Endothelial cell of umbilical vein (primary cell): ENCODE measurements at regions not wholly inside any gene's neighbourhood (a gene's known extent, or its start where the extent isn't known, plus 50 kb on each side); places are given as distances from the start of the nearest gene placed in this dataset.

Source experiments
- BruUV-seq: library from RNA; stranded (reverse); fragments of 400-500 nt; replicated peaks from 2 replicates; lab custom pipeline; 2021; lab: Mats Ljungman, UMichigan
- CTCF ChIA-PET: fragments of 300-600, 350-600 bp; sonication (Branson Sonifier 250); formaldehyde crosslinking; loops from one replicate; lab custom pipeline; 2021; ENCODE audit warnings: antibody characterized with exemption, inconsistent platforms; lab: Charles Lee
- POLR2A ChIA-PET: fragments of 300-600, 350-600 bp; sonication (Branson Sonifier 250); formaldehyde crosslinking; loops from one replicate; lab custom pipeline; 2021; ENCODE audit warnings: antibody characterized with exemption, inconsistent platforms; lab: Charles Lee
- DNase-seq: peaks from one replicate; pipeline ENCODE4 v3.0.0-alpha.2; 2011; ENCODE audit warnings: low read depth, low spot score
- FAIRE-seq: peaks from 2 replicates; lab custom pipeline; 2011; peaks lifted over from hg19 to GRCh38; lab: Jason Lieb, UNC
- H2AFZ ChIP-seq: 2 replicates; pipeline ENCODE4 v1.6.0; 2012; ENCODE audit warnings: low read depth, low read length, control low read depth, inconsistent platforms
- H3K27ac ChIP-seq: 2 replicates; pipeline ENCODE4 v1.5.1; 2011; ENCODE audit warnings: low read depth, mild to moderate bottlenecking, control low read depth, low read length, moderate library complexity; ENCODE audit not compliant: insufficient read depth
- H3K27me3 ChIP-seq, 2 experiments: 2 replicates each; pipeline versions ENCODE4 v1.6.0 to v1.6.1; 2011; ENCODE audit warnings: low read length in 2 of 2, mixed read lengths in 1 of 2; ENCODE audit not compliant: control insufficient read depth in 2 of 2, insufficient read depth in 2 of 2
- H3K36me3 ChIP-seq, 2 experiments: 2 replicates in 1 of 2; 3 replicates in 1 of 2; pipeline ENCODE4 v1.5.1; 2011; ENCODE audit warnings: low read length in 2 of 2, mild to moderate bottlenecking in 1 of 2, moderate library complexity in 1 of 2; ENCODE audit not compliant: control insufficient read depth in 2 of 2, insufficient read depth in 2 of 2; ENCODE audit errors: extremely low read depth in 1 of 2
- H3K4me1 ChIP-seq: 3 replicates; pipeline ENCODE4 v1.5.1; 2011; ENCODE audit warnings: mild to moderate bottlenecking, low read length; ENCODE audit not compliant: control insufficient read depth, insufficient read depth; ENCODE audit errors: extremely low read depth
- H3K4me2 ChIP-seq: 2 replicates; pipeline ENCODE4 v1.6.1; 2011; ENCODE audit warnings: low read length, control low read depth, mixed read lengths; ENCODE audit not compliant: insufficient read depth
- H3K4me3 ChIP-seq, 3 experiments: fragments of 200-600 bp in 1 of 3; sonication (generic), shearing (Covaris generic) in 1 of 3; replicated peaks in 1 of 3; 2 replicates each; pipeline ENCODE4 v1.5.1; 2011 to 2016; ENCODE audit warnings: control low read depth in 3 of 3, low read length in 3 of 3, mild to moderate bottlenecking in 2 of 3, inconsistent platforms in 1 of 3, low read depth in 1 of 3, moderate library complexity in 1 of 3; ENCODE audit not compliant: insufficient read depth in 1 of 3
- H3K79me2 ChIP-seq: 2 replicates; pipeline ENCODE4 v1.6.0; 2012; ENCODE audit warnings: low read length, inconsistent platforms; ENCODE audit not compliant: control insufficient read depth, insufficient read depth
- H3K9ac ChIP-seq: replicated peaks from 2 replicates; pipeline ENCODE3; 2011; ENCODE audit warnings: low read length, control low read depth; ENCODE audit not compliant: insufficient read depth; ENCODE audit errors: extremely low read depth
- H3K9me1 ChIP-seq: replicated peaks from 3 replicates; pipeline ENCODE4 v1.6.0; 2011; ENCODE audit warnings: mild to moderate bottlenecking, low read length; ENCODE audit not compliant: control insufficient read depth, insufficient read depth; ENCODE audit errors: extremely low read depth
- H3K9me3 ChIP-seq: replicated peaks from 2 replicates; pipeline ENCODE4 v1.5.1; 2012; ENCODE audit warnings: low read length, inconsistent platforms; ENCODE audit not compliant: control insufficient read depth, insufficient read depth
- H4K20me1 ChIP-seq: replicated peaks from 2 replicates; pipeline ENCODE3; 2011; ENCODE audit warnings: mild to moderate bottlenecking, low read length; ENCODE audit not compliant: control insufficient read depth, insufficient read depth; ENCODE audit errors: extremely low read depth
- EZH2 ChIP-seq: IDR thresholded peaks from 2 replicates; pipeline ENCODE4 v1.6.1; 2012; ENCODE audit warnings: borderline replicate concordance, low read depth, mild to moderate bottlenecking, moderate library complexity, low read length, inconsistent platforms; ENCODE audit not compliant: severe bottlenecking
- FOS ChIP-seq: IDR thresholded peaks from 2 replicates; pipeline ENCODE4 v1.6.1; 2011; ENCODE audit warnings: mild to moderate bottlenecking, low read length, moderate library complexity, borderline replicate concordance; ENCODE audit not compliant: insufficient read depth
- GATA2 ChIP-seq: IDR thresholded peaks from 2 replicates; pipeline ENCODE4 v1.7.0; 2011; ENCODE audit warnings: low read depth, mild to moderate bottlenecking, moderate library complexity, mixed read lengths, low read length; ENCODE audit not compliant: insufficient read length, insufficient read depth
- JUN ChIP-seq: IDR thresholded peaks from 2 replicates; pipeline ENCODE4 v1.6.1; 2011; ENCODE audit warnings: borderline replicate concordance, low read depth; ENCODE audit not compliant: insufficient read length, insufficient read depth
- MAX ChIP-seq: IDR thresholded peaks from 2 replicates; pipeline ENCODE4 v1.6.1; 2011; ENCODE audit not compliant: insufficient read depth, insufficient read length
- MYC ChIP-seq: IDR thresholded peaks from one replicate; pipeline ENCODE4 v1.6.1; 2011; ENCODE audit warnings: mild to moderate bottlenecking, low read depth, low read length
- POLR2A ChIP-seq: IDR thresholded peaks from 2 replicates; pipeline ENCODE4 v1.6.1; 2012; ENCODE audit warnings: low read depth, mild to moderate bottlenecking, control low read depth, low read length
- POLR2AphosphoS5 ChIP-seq: IDR thresholded peaks from 2 replicates; pipeline ENCODE4 v1.6.1; 2012; ENCODE audit warnings: low read depth, mild to moderate bottlenecking, control low read depth, low read length, moderate library complexity; ENCODE audit not compliant: insufficient read depth
- dilution Hi-C: fragments of 300-500 bp; cut with MboI; formaldehyde crosslinking; loops from one replicate; pipeline ENCODE4 v1.15.0; 2019; ENCODE audit warnings: low sequenced_read_pairs; ENCODE audit not compliant: extremely low pct_ligation_motif_present
- intact Hi-C: fragments of 100-400 bp; cut with micrococcal nuclease; formaldehyde crosslinking; loops from one replicate; pipeline ENCODE4 v1.10.0; 2022
- TF ChIP-seq, protein P1 (sequence below), 2 donors: IDR thresholded peaks; 1 replicate in 1 of 2; 2 replicates in 1 of 2; pipeline ENCODE4 v1.5.1; 2011; ENCODE audit warnings: low read length in 2 of 2, mild to moderate bottlenecking in 2 of 2, moderate library complexity in 2 of 2, control low read depth in 1 of 2, inconsistent platforms in 1 of 2, low read depth in 1 of 2; ENCODE audit not compliant: insufficient read depth in 1 of 2; ENCODE audit errors: extremely low read depth in 1 of 2

DNA sequence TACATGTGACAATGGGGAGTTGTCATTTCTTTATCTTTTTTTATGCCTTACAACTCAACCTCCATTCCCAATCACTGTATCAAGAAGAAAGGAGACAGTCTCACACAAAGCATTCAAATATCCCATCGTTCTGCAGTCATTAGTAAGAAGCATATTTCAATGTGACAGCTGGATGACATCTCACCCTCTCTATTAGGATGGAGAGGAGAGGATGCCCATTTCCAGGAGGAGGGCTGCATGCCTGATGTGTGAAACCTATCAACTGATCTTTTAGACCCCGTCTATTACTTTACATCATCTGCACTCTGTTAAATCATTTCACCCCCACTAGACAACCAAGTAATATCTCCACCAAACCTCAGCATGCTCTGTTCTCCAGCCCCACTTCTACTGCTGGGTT is 292.7 kb upstream of the CHAC2 start:
- Histone ChIP-seq H3K9ac (no peak overlapping the region), H3K4me3 (no peak overlapping the region), H4K20me1 (no peaks in the 10 kb centered on the region), H3K27me3 (no peaks in the 10 kb centered on the region), H3K9me1 (no peaks in the 10 kb centered on the region), H3K27ac (no peak overlapping the region), H3K36me3 (no peaks in the 10 kb centered on the region), H3K79me2 (no peaks in the 10 kb centered on the region), H3K4me2 (no peak overlapping the region), H2AFZ (no peak overlapping the region), H3K4me1 (no peaks in the 10 kb centered on the region), H3K9me3 (no peaks in the 10 kb centered on the region)
- TF ChIP-seq MAX = no peak
- TF ChIP-seq MYC = no peak
- TF ChIP-seq JUN = no peak
- no peak for TF ChIP-seq POLR2AphosphoS5
- TF ChIP-seq, protein P1, sequence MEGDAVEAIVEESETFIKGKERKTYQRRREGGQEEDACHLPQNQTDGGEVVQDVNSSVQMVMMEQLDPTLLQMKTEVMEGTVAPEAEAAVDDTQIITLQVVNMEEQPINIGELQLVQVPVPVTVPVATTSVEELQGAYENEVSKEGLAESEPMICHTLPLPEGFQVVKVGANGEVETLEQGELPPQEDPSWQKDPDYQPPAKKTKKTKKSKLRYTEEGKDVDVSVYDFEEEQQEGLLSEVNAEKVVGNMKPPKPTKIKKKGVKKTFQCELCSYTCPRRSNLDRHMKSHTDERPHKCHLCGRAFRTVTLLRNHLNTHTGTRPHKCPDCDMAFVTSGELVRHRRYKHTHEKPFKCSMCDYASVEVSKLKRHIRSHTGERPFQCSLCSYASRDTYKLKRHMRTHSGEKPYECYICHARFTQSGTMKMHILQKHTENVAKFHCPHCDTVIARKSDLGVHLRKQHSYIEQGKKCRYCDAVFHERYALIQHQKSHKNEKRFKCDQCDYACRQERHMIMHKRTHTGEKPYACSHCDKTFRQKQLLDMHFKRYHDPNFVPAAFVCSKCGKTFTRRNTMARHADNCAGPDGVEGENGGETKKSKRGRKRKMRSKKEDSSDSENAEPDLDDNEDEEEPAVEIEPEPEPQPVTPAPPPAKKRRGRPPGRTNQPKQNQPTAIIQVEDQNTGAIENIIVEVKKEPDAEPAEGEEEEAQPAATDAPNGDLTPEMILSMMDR (IDR thresholded peaks at IDR 0.05; ENCODE audit: extremely low read depth in 1 of 2, insufficient read depth in 1 of 2, low read depth in 1 of 2, low read length in 2 of 2) = no peak
- no peak for TF ChIP-seq GATA2
- TF ChIP-seq FOS = no peak
- TF ChIP-seq POLR2A = no peak
- TF ChIP-seq EZH2 = no peak
- no TSS peak for BruUV-seq
- DNase-seq (no peak), FAIRE-seq (no peak)
- CTCF ChIA-PET = no interaction called here
- POLR2A ChIA-PET = no interaction called here
- intact Hi-C loops = no loop called here
- dilution Hi-C loops = no loop called here
